ENCODE measurements at regions not wholly inside any gene's neighbourhood (a gene's known extent, or its start where the extent isn't known, plus 50 kb on each side); places are given as distances from the start of the nearest gene placed in this dataset.
A peak's percentile ranks its signal among the peaks of the same experiment; 100 is the strongest.

GRCh38 chr10:10133281-10133680 lies 884.4 kb upstream of the CELF2 start:
- 100% methylated on average over 1 of the region's 1 CpG for WGBS (ENCODE audit: insufficient coverage)
- H3K36me3 Mint-ChIP-seq: no peaks in the 10 kb centered on the region
- H3K27ac ChIP-seq (ENCODE audit: low read length): no peak overlapping the region
- intact Hi-C loops (cut with micrococcal nuclease): no loop called here
- H3K27ac Mint-ChIP-seq: no peak overlapping the region
- TF ChIP-seq CTCF (IDR thresholded peaks at IDR 0.05): no peak
- peaks cover 5 to 9% of the 10 kb centered on the region in 2 donors for H3K4me1 Mint-ChIP-seq
- H3K9me3 Mint-ChIP-seq: no peaks in the 10 kb centered on the region
- no peak for ATAC-seq
- H3K4me1 ChIP-seq (ENCODE audit: control insufficient read depth, insufficient read depth, low read length): no peaks in the 10 kb centered on the region
- no peak overlapping the region for H3K4me3 Mint-ChIP-seq
- H3K36me3 ChIP-seq (ENCODE audit: control insufficient read depth, insufficient read depth, low read length): no peaks in the 10 kb centered on the region
- H3K4me3 ChIP-seq (ENCODE audit: low read length): no peak overlapping the region
- H3K27me3 ChIP-seq (ENCODE audit: control insufficient read depth, insufficient read depth, low read length): no peaks in the 10 kb centered on the region
- DNase-seq: no peak
- H3K9me3 ChIP-seq (ENCODE audit: control insufficient read depth, insufficient read depth, low read length): no peaks in the 10 kb centered on the region
- no peaks in the 10 kb centered on the region for H3K27me3 Mint-ChIP-seq (ENCODE audit: low read depth in 2 of 2)

- Mint-ChIP-seq H3K27ac (peak overlapping the region; percentile 65 to 68), H3K4me1 (peaks cover 7 to 14% of the 10 kb centered on the region in 2 donors), H3K9me3 (peaks cover 0 to 2% of the 10 kb centered on the region in 2 donors), H3K27me3 (ENCODE audit: low read depth in 2 of 2) (no peaks in the 10 kb centered on the region), H3K36me3 (no peaks in the 10 kb centered on the region), H3K4me3 (peak overlapping the region; percentile 81)
- Histone ChIP-seq H3K27ac (ENCODE audit: low read length) (no peak overlapping the region), H3K4me1 (ENCODE audit: control insufficient read depth, insufficient read depth, low read length) (no peaks in the 10 kb centered on the region), H3K27me3 (ENCODE audit: control insufficient read depth, insufficient read depth, low read length) (no peaks in the 10 kb centered on the region), H3K36me3 (ENCODE audit: control insufficient read depth, insufficient read depth, low read length) (no peaks in the 10 kb centered on the region), H3K4me3 (ENCODE audit: low read length) (peak overlapping the region; percentile 30), H3K9me3 (ENCODE audit: control insufficient read depth, insufficient read depth, low read length) (no peaks in the 10 kb centered on the region)
- TF ChIP-seq CTCF (IDR thresholded peaks at IDR 0.05): no peak
- no CpG with 5 or more reads among the region's 2 CpGs for WGBS (ENCODE audit: insufficient coverage)
- intact Hi-C loops (cut with micrococcal nuclease): no loop called here
- DNase-seq (peak in 1 of 2 donors; percentile 30), ATAC-seq (no peak)
Measured at GRCh38 chr10:10138685-10139084, 879.0 kb upstream of the CELF2 start.

GRCh38 chr10:10141782-10142382 lies 875.8 kb upstream of the CELF2 start:
- H3K27ac ChIP-seq (ENCODE audit: low read length): no peak overlapping the region
- no peak overlapping the region for H3K4me3 Mint-ChIP-seq
- intact Hi-C loops (cut with micrococcal nuclease): no loop called here
- H3K9me3 Mint-ChIP-seq: peaks cover 0 to 2% of the 10 kb centered on the region in 2 donors
- no peak for TF ChIP-seq CTCF (IDR thresholded peaks at IDR 0.05)
- H3K27ac Mint-ChIP-seq: no peak overlapping the region
- H3K4me1 Mint-ChIP-seq: peaks cover 7 to 14% of the 10 kb centered on the region in 2 donors
- DNase-seq (no peak), ATAC-seq (no peak)
- H3K9me3 ChIP-seq (ENCODE audit: control insufficient read depth, insufficient read depth, low read length): no peaks in the 10 kb centered on the region
- H3K27me3 Mint-ChIP-seq (ENCODE audit: low read depth in 2 of 2): no peaks in the 10 kb centered on the region
- no peaks in the 10 kb centered on the region for H3K27me3 ChIP-seq (ENCODE audit: control insufficient read depth, insufficient read depth, low read length)
- no peaks in the 10 kb centered on the region for H3K36me3 ChIP-seq (ENCODE audit: control insufficient read depth, insufficient read depth, low read length)
- H3K4me3 ChIP-seq (ENCODE audit: low read length): no peak overlapping the region
- H3K4me1 ChIP-seq (ENCODE audit: control insufficient read depth, insufficient read depth, low read length): no peaks in the 10 kb centered on the region
- WGBS (ENCODE audit: insufficient coverage): 83% methylated on average over 4 of the region's 4 CpGs
- no peaks in the 10 kb centered on the region for H3K36me3 Mint-ChIP-seq

DNA sequence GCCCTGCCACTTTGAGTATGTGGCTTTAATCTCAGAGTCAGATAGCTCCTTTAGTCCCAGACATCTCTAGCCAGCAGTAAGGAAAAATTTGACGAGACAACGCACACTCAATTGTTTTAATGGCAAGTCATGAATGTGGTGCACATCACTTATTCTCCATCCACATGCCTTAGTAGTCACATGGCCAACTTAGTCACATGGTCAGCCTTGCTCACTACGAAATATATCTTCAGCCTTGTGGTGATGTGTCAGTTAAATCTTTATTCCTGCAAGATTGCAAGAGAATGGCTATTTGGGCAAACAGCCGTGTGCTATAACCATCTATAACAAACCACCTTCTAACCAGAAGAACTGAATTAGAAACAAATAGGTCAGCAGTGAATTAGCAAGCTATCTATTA lies 871.1 kb upstream of the CELF2 start:
- Mint-ChIP-seq H3K4me3 (no peak overlapping the region), H3K27ac (no peak overlapping the region), H3K27me3 (ENCODE audit: low read depth in 2 of 2) (no peaks in the 10 kb centered on the region), H3K36me3 (no peaks in the 10 kb centered on the region), H3K4me1 (no peaks in the 10 kb centered on the region), H3K9me3 (no peaks in the 10 kb centered on the region)
- no peaks in the 10 kb centered on the region for H3K27me3 ChIP-seq (ENCODE audit: control insufficient read depth, insufficient read depth, low read length)
- H3K4me3 ChIP-seq (ENCODE audit: low read length): no peak overlapping the region
- ATAC-seq: no peak
- no peak for TF ChIP-seq CTCF (IDR thresholded peaks at IDR 0.05)
- no peaks in the 10 kb centered on the region for H3K4me1 ChIP-seq (ENCODE audit: control insufficient read depth, insufficient read depth, low read length)
- no peak for DNase-seq
- no peak overlapping the region for H3K27ac ChIP-seq (ENCODE audit: low read length)
- H3K36me3 ChIP-seq (ENCODE audit: control insufficient read depth, insufficient read depth, low read length): no peaks in the 10 kb centered on the region
- 98% methylated on average over 3 of the region's 4 CpGs for WGBS (ENCODE audit: insufficient coverage)
- no peaks in the 10 kb centered on the region for H3K9me3 ChIP-seq (ENCODE audit: control insufficient read depth, insufficient read depth, low read length)
- intact Hi-C loops (cut with micrococcal nuclease): no loop called here
